Chondrocyte (in vitro differentiated cells): ENCODE measurements at regions not wholly inside any gene's neighbourhood (a gene's known extent, or its start where the extent isn't known, plus 50 kb on each side); places are given as distances from the start of the nearest gene placed in this dataset.

Source experiments
- DNase-seq: peaks from one replicate; pipeline ENCODE4 v3.0.0; 2021; ENCODE audit warnings: mixed read lengths, low spot score
- H3K27ac Mint-ChIP-seq: one replicate; pipeline ENCODE4 v1.8.0; 2021; ENCODE audit warnings: mild to moderate bottlenecking, moderate library complexity, mixed read lengths; ENCODE audit not compliant: unreplicated experiment
- H3K27me3 Mint-ChIP-seq: 2 replicates; pipeline ENCODE4 v1.8.0; 2021; ENCODE audit warnings: low read depth, mixed read lengths
- H3K36me3 Mint-ChIP-seq: 2 replicates; pipeline ENCODE4 v1.8.0; 2021; ENCODE audit warnings: low read depth, mixed read lengths
- H3K4me1 Mint-ChIP-seq: 2 replicates; pipeline ENCODE4 v1.8.0; 2021; ENCODE audit warnings: low read depth, mild to moderate bottlenecking, mixed read lengths
- H3K4me3 Mint-ChIP-seq: one replicate; pipeline ENCODE4 v1.8.0; 2021; ENCODE audit warnings: mild to moderate bottlenecking, moderate library complexity, mixed read lengths; ENCODE audit not compliant: unreplicated experiment
- H3K9me3 Mint-ChIP-seq: 2 replicates; pipeline ENCODE4 v1.8.0; 2021; ENCODE audit warnings: low read depth, mixed read lengths
- TF ChIP-seq, protein P1 (sequence below): fragments of 200-600 bp; sonication (generic); IDR thresholded peaks from 2 replicates; pipeline ENCODE4 v1.5.0; 2021; ENCODE audit warnings: antibody characterized with exemption, mild to moderate bottlenecking, moderate library complexity

- H3K4me1 Mint-ChIP-seq, result no peaks in the 10 kb centered on the region
- H3K4me3 Mint-ChIP-seq, result no peak overlapping the region
- H3K9me3 Mint-ChIP-seq, result no peaks in the 10 kb centered on the region
- TF ChIP-seq, protein P1, sequence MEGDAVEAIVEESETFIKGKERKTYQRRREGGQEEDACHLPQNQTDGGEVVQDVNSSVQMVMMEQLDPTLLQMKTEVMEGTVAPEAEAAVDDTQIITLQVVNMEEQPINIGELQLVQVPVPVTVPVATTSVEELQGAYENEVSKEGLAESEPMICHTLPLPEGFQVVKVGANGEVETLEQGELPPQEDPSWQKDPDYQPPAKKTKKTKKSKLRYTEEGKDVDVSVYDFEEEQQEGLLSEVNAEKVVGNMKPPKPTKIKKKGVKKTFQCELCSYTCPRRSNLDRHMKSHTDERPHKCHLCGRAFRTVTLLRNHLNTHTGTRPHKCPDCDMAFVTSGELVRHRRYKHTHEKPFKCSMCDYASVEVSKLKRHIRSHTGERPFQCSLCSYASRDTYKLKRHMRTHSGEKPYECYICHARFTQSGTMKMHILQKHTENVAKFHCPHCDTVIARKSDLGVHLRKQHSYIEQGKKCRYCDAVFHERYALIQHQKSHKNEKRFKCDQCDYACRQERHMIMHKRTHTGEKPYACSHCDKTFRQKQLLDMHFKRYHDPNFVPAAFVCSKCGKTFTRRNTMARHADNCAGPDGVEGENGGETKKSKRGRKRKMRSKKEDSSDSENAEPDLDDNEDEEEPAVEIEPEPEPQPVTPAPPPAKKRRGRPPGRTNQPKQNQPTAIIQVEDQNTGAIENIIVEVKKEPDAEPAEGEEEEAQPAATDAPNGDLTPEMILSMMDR, result no peak
- DNase-seq, result no peak
- H3K36me3 Mint-ChIP-seq, result no peaks in the 10 kb centered on the region
- no peak overlapping the region for H3K27ac Mint-ChIP-seq
- peaks cover 2% of the 10 kb centered on the region for H3K27me3 Mint-ChIP-seq
Measured at GRCh38 chr10:8919280-8919679, 864.8 kb downstream of the GATA3 start.

DNA sequence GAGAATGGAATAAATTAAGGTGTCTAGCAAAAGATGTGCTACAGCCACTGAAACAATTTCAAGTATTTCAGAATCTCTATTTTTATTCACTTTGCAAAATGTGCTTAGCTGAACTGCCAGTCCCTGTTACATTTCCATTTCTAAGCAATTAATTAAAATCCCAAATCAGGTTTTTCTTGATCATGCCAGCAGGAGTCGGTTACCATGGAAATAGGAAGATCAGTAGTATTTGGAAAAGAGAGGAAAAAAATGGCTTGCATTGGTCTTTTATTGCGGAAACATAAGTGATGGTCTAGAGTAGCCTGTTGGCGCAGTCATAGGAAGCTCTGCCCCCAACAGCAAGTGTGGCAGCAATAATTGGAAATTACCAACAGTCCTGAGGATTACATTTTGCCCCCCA, 867.1 kb downstream of the GATA3 start:
- H3K27ac Mint-ChIP-seq, result no peak overlapping the region
- H3K9me3 Mint-ChIP-seq, result peaks cover 6% of the 10 kb centered on the region
- H3K4me1 Mint-ChIP-seq, result no peaks in the 10 kb centered on the region
- TF ChIP-seq, protein P1, result no peak
- no peak overlapping the region for H3K4me3 Mint-ChIP-seq
- no peak for DNase-seq
- H3K27me3 Mint-ChIP-seq, result peaks cover 2% of the 10 kb centered on the region
- H3K36me3 Mint-ChIP-seq, result no peaks in the 10 kb centered on the region

DNA sequence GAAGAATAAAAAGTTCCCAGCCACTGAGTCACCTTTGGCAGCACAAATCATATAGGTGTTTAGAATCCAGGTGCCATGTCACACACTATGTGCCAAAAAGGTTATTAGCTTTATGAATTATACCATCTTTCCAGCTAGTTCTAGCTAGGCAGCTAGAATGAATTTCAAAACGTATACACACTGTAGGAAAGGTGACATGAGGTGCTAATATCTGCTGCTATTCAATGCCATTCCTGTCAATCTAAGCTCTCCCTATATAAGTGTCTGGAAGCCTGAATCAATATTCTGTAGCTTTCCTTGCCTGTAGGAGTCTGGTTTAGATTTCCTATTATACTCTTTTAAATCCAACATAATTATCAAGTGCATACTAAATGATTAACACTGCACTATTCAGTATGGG, 868.6 kb downstream of the GATA3 start:
- TF ChIP-seq, protein P1, result no peak
- peaks cover 2% of the 10 kb centered on the region for H3K27me3 Mint-ChIP-seq
- H3K27ac Mint-ChIP-seq, result no peak overlapping the region
- H3K36me3 Mint-ChIP-seq, result no peaks in the 10 kb centered on the region
- no peaks in the 10 kb centered on the region for H3K4me1 Mint-ChIP-seq
- no peak overlapping the region for H3K4me3 Mint-ChIP-seq
- DNase-seq, result no peak
- peaks cover 6% of the 10 kb centered on the region for H3K9me3 Mint-ChIP-seq

DNA sequence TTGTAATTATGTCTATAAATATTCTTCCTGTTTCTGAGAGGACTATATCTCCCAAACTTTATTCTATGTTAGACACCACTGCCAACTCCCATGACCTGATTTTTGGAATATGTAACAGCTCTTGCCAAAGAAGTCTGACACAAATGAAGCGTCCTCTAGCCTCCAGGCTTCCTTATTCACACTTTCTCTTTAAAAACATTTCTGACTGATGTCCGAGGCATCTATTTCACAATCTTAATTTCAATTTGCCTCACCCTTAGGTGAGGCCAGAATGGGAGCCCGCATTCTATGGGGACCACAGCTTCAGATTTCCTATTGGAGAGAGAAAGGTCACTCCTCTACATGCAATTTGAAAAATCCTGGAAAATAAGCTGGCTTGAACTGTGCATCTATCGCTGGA, 873.2 kb downstream of the GATA3 start:
- no peak for DNase-seq
- TF ChIP-seq, protein P1, result no peak
- H3K27me3 Mint-ChIP-seq, result peaks cover 3% of the 10 kb centered on the region
- H3K4me3 Mint-ChIP-seq, result no peak overlapping the region
- no peaks in the 10 kb centered on the region for H3K36me3 Mint-ChIP-seq
- H3K27ac Mint-ChIP-seq, result no peak overlapping the region
- no peaks in the 10 kb centered on the region for H3K4me1 Mint-ChIP-seq
- H3K9me3 Mint-ChIP-seq, result peaks cover 6% of the 10 kb centered on the region

- H3K27me3 Mint-ChIP-seq, result no peaks in the 10 kb centered on the region
- H3K4me1 Mint-ChIP-seq, result no peaks in the 10 kb centered on the region
- DNase-seq, result no peak
- TF ChIP-seq, protein P1, result no peak
- no peak overlapping the region for H3K27ac Mint-ChIP-seq
- H3K36me3 Mint-ChIP-seq, result no peaks in the 10 kb centered on the region
- H3K9me3 Mint-ChIP-seq, result peaks cover 13% of the 10 kb centered on the region
- no peak overlapping the region for H3K4me3 Mint-ChIP-seq
Measured at GRCh38 chr10:8946451-8946850, 892.0 kb downstream of the GATA3 start.
